RWPE2 (cell line): ENCODE measurements at regions not wholly inside any gene's neighbourhood (a gene's known extent, or its start where the extent isn't known, plus 50 kb on each side); places are given as distances from the start of the nearest gene placed in this dataset.

ENCODE experiments used
- ATAC-seq: fragments of 200-7000 bp; cut with Tn5 transposase; 3 replicates; pipeline ENCODE4 v1.9.1; 2021; ENCODE audit warnings: low read depth
- DNase-seq: peaks from one replicate; pipeline ENCODE4 v3.0.0-alpha.2; 2020; ENCODE audit warnings: low spot score
- H3K27ac ChIP-seq: fragments of 450-650 bp; 2 replicates; pipeline ENCODE4 v1.5.1; 2017; ENCODE audit warnings: mild to moderate bottlenecking; ENCODE audit not compliant: poor library complexity, severe bottlenecking
- H3K27me3 ChIP-seq: fragments of 250-450 bp; sonication (Bioruptor Pico); 2 replicates; pipeline ENCODE4 v1.5.1; 2021; ENCODE audit warnings: mild to moderate bottlenecking, moderate library complexity; ENCODE audit not compliant: insufficient read depth, poor library complexity, severe bottlenecking
- H3K36me3 ChIP-seq: fragments of 250-450 bp; sonication (Bioruptor Pico); 2 replicates; pipeline ENCODE4 v1.5.1; 2020; ENCODE audit warnings: low read depth, mild to moderate bottlenecking, moderate library complexity
- H3K4me1 ChIP-seq: fragments of 250-450 bp; sonication (Bioruptor Pico); 2 replicates; pipeline ENCODE4 v1.5.1; 2021; ENCODE audit warnings: mild to moderate bottlenecking, moderate library complexity; ENCODE audit not compliant: insufficient read depth, poor library complexity, severe bottlenecking
- H3K4me3 ChIP-seq: fragments of 250-450 bp; sonication (Bioruptor Pico); 2 replicates; pipeline ENCODE4 v1.5.1; 2021; ENCODE audit warnings: mild to moderate bottlenecking, moderate library complexity; ENCODE audit not compliant: severe bottlenecking
- H3K9me3 ChIP-seq: fragments of 250-450 bp; sonication (Bioruptor Pico); 2 replicates; pipeline ENCODE4 v1.5.1; 2021; ENCODE audit warnings: mild to moderate bottlenecking, moderate library complexity; ENCODE audit not compliant: severe bottlenecking
- TF ChIP-seq, protein P1 (sequence below): fragments of 450-650 bp; IDR thresholded peaks from one replicate; pipeline ENCODE4 v1.5.1; 2017; ENCODE audit warnings: mild to moderate bottlenecking, moderate library complexity; ENCODE audit not compliant: poor library complexity, severe bottlenecking

DNA sequence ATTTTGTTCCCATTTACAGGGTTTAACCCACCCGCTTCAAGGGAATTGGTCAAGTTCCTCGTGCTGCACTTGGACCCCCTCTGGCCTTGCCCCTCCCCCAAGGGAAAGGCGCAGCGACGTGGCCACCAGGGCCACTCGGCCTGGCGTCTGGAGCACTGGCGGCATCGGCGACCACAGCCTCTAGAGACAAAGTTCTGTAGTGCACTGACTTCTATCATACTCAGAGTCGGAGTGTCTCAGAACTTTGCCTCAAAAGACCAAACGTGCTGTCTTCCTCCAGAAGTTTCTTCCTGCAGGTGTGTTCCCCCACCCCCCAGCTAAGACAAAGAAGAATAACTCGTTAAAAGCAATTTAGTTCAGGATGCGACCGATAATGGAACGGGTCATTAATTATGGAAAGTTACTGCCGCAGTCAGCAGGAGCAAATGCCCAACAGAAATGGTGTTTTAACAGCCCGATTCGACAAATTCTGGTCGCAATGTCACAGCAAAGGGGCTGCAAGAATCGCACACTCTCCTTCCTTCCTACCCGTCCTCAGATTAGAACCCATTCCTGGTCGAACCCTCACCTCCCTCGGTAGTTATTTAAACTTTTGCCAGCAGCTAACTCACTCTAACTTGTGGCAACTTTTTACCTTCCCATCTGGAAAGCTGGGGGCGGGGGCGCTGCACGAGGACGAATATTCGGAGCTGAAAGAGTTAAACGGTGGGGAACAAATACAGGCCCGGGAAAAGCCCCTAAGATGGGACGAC is 202.1 kb upstream of the NFE2L3 start:
- H3K4me3 ChIP-seq, result peak overlapping the region; percentile 77
- TF ChIP-seq, protein P1, sequence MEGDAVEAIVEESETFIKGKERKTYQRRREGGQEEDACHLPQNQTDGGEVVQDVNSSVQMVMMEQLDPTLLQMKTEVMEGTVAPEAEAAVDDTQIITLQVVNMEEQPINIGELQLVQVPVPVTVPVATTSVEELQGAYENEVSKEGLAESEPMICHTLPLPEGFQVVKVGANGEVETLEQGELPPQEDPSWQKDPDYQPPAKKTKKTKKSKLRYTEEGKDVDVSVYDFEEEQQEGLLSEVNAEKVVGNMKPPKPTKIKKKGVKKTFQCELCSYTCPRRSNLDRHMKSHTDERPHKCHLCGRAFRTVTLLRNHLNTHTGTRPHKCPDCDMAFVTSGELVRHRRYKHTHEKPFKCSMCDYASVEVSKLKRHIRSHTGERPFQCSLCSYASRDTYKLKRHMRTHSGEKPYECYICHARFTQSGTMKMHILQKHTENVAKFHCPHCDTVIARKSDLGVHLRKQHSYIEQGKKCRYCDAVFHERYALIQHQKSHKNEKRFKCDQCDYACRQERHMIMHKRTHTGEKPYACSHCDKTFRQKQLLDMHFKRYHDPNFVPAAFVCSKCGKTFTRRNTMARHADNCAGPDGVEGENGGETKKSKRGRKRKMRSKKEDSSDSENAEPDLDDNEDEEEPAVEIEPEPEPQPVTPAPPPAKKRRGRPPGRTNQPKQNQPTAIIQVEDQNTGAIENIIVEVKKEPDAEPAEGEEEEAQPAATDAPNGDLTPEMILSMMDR, result peak; percentile 5
- no peaks in the 10 kb centered on the region; the same call in 1 of the 2 replicates for H3K36me3 ChIP-seq
- no peaks in the 10 kb centered on the region for H3K27me3 ChIP-seq
- H3K4me1 ChIP-seq, result peaks cover 14% of the 10 kb centered on the region
- no peaks in the 10 kb centered on the region for H3K9me3 ChIP-seq
- peak overlapping the region; percentile 37 for H3K27ac ChIP-seq
- DNase-seq, result no peak
- ATAC-seq, result no peak

DNA sequence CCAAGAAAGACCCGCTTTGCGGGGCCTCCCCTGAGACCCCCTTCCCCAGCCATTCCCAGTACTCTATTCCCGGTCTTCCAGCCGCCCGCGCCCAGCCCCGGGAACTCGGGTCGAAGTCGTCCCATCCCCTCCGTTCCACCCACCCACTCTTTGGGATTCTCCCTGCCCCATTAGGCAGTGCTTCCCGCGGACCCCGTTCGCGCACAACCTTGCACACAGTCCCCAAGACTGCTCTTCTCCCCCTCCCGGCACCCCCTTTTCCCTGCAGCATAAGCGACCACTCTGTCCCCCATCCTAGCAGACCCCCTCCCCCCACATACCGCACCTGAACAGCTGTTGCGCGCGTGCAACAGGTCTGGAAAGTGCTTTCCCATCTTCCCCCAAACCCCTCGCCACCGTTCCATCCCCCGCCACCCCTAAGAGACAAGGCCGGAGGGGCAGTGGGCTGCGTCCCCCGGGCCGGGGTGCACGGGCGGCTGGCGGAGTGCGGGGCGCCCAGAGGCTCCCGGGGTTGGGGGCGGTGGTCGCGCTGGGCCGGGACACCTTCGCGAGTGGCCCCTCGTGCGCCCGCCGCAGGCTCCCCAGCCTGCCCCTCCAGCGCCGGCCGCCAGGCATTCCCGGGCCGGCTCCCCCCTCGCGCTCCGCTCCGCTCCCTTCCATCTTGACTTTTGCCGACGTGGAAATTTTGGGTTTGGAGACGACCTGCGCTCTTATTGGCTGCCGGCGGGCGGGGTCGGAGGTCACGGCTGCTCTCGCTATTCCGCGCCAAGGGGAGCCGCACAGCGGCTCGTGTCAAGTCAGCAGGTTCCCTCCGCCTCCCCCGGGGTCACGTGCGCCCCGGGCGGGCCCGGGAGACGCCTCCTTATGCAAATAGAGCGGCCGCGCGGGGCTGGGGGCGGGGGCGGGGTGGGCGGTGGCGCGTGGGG is 201.2 kb upstream of the NFE2L3 start:
- TF ChIP-seq, protein P1, result no peak
- no peaks in the 10 kb centered on the region; the same call in 1 of the 2 replicates for H3K36me3 ChIP-seq
- DNase-seq (peak; percentile 96), ATAC-seq (peak; percentile 92)
- peak overlapping the region; percentile 37 for H3K27ac ChIP-seq
- H3K27me3 ChIP-seq, result no peaks in the 10 kb centered on the region
- peak overlapping the region; percentile 77 for H3K4me3 ChIP-seq
- H3K4me1 ChIP-seq, result peaks cover 6% of the 10 kb centered on the region
- no peaks in the 10 kb centered on the region for H3K9me3 ChIP-seq

DNA sequence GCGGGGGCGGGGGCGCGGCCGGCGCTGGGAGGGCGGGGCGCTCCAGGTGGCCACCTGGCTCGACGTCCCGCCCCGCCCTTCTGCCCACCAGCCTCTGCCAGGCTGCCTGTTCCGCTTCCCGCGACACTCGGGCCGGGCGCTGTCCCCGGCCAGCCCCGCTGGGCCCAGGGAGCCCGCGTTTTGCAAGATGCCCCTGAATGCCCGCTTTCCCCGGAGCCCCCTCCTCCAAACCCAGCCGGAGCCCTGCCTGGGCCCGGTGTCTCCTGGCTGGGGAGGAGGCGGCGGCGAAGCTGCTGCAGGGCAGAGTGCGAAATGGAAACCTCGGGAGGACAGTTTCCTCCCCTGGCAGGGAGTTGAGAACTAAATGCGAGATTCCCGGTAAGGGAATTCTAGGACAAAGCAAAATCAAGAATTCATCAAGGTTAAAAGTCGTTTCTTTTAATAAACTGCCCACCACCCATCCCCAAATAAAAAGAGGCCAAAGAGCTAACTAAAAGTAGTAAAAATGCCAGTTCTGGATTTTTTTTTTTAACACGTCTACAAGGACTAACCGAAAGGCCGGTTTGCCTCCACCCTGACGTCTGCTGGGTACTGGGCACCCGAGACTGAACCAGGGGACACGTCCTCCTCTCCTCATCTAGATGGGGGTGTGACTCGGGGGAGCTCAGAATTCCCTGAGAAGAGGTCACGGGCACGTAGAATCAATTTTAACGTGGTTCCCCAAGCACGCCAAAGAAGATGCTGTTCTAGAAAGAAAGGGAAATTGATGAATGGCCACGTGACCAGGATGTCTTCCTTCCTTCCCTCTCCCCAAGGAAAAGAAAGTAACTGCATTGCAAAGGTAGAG is 200.4 kb upstream of the NFE2L3 start:
- no peaks in the 10 kb centered on the region; the same call in 1 of the 2 replicates for H3K36me3 ChIP-seq
- ATAC-seq (peak; percentile 60), DNase-seq (no peak)
- H3K4me3 ChIP-seq, result peak overlapping the region; percentile 77
- peak overlapping the region; percentile 27 for H3K27ac ChIP-seq
- no peaks in the 10 kb centered on the region for H3K9me3 ChIP-seq
- TF ChIP-seq, protein P1, result no peak
- no peaks in the 10 kb centered on the region for H3K27me3 ChIP-seq
- H3K4me1 ChIP-seq, result peaks cover 3% of the 10 kb centered on the region

DNA sequence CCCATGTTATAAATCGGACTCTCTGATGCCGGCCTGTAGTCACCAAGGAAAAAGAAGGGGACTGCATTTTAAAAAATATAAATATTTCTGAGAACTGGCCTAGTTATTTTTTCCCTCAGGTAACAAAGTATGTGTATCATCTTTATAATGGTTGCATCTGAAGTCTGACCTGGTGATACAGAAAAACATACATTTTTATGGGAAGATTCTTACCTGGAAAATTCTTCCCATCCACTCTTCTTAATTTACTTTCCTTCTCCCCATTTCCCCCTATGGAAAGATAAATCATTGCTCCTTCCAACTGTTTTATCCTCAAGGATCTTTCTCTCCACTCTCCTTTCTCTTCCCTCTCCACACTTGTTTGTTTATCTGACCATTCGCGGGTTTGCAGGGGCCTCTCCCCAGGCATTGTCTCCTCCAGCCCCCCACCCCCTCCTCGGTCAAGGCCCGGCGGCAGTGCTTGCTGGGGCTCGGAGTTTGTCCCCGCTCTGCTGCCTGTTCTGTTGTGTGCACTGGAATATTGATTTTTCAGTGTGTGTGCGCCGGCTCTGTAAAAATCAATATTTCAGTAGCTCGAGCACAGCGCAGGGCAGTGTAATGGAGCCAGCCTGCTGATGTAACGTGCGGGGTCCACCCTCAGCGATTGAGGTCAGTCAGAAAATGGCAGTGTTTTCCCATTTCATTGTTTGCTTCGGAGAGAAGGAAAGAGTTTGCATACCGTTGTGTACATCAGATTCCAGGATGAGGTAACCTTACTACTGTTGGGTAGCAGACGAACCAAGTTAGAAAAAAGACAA is 199.5 kb upstream of the NFE2L3 start:
- DNase-seq (no peak), ATAC-seq (no peak)
- Histone ChIP-seq H3K36me3 (no peaks in the 10 kb centered on the region; the same call in 1 of the 2 replicates), H3K4me1 (peaks cover 3% of the 10 kb centered on the region), H3K4me3 (no peak overlapping the region), H3K9me3 (no peaks in the 10 kb centered on the region), H3K27ac (no peak overlapping the region), H3K27me3 (no peaks in the 10 kb centered on the region)
- TF ChIP-seq, protein P1, result no peak
